Vagina (tissue), 2 donors: ENCODE measurements at regions not wholly inside any gene's neighbourhood (a gene's known extent, or its start where the extent isn't known, plus 50 kb on each side); places are given as distances from the start of the nearest gene placed in this dataset.

Experiments
- DNase-seq, 2 donors: peaks; one replicate each; pipeline ENCODE4 v3.0.0-alpha.2; 2017; ENCODE audit errors: extremely low spot score in 2 of 2
- H3K27ac ChIP-seq: fragments of 200-600 bp; sonication (generic); one replicate; pipeline ENCODE4 v1.5.1; 2019
- H3K27me3 ChIP-seq: fragments of 200-600 bp; sonication (generic); one replicate; pipeline ENCODE4 v1.5.1; 2019
- H3K36me3 ChIP-seq, 2 donors: fragments of 200-600 bp; sonication (generic); one replicate each; pipeline ENCODE4 v1.5.1; 2017 to 2019
- H3K4me1 ChIP-seq: fragments of 200-600 bp; sonication (generic); one replicate; pipeline ENCODE4 v1.5.1; 2019
- H3K4me3 ChIP-seq, 2 donors: fragments of 200-600 bp; sonication (generic); 1 replicate in 1 of 2; 2 replicates in 1 of 2; pipeline ENCODE4 v1.5.1; 2016 to 2019
- H3K9me3 ChIP-seq: fragments of 200-600 bp; sonication (generic); one replicate; pipeline ENCODE4 v1.5.1; 2019
- CTCF ChIP-seq, 3 experiments: fragments of 450-650 bp in 2 of 3; fragments of 200-600 bp in 1 of 3; sonication (generic) in 1 of 3; IDR thresholded peaks; one replicate each; pipeline ENCODE4 v1.5.1; 2017 to 2019; ENCODE audit warnings: antibody characterized with exemption in 3 of 3, mild to moderate bottlenecking in 2 of 3, moderate library complexity in 2 of 3
- POLR2A ChIP-seq, 2 donors: fragments of 450-650 bp; IDR thresholded peaks; one replicate each; pipeline ENCODE4 v1.6.1; 2017; ENCODE audit warnings: antibody characterized with exemption in 2 of 2, mild to moderate bottlenecking in 2 of 2, moderate library complexity in 2 of 2
- POLR2AphosphoS5 ChIP-seq, 2 donors: sonication (generic); formaldehyde crosslinking; IDR thresholded peaks; one replicate each; pipeline ENCODE4 v1.9.0; 2017; ENCODE audit warnings: antibody characterized with exemption in 2 of 2, mild to moderate bottlenecking in 2 of 2, low read depth in 1 of 2; ENCODE audit not compliant: insufficient read depth in 1 of 2
- intact Hi-C: fragments of 100-400 bp; cut with DNase I; formaldehyde crosslinking; loops from one replicate; pipeline ENCODE4 v1.15.1; 2023

- DNase-seq: no peak
- TF ChIP-seq POLR2A (IDR thresholded peaks at IDR 0.05): no peak
- TF ChIP-seq POLR2AphosphoS5 (IDR thresholded peaks at IDR 0.05; ENCODE audit: insufficient read depth in 1 of 2, low read depth in 1 of 2): no peak
- no peak for TF ChIP-seq CTCF (IDR thresholded peaks at IDR 0.05)
- Histone ChIP-seq H3K4me3 (no peak overlapping the region), H3K36me3 (no peaks in the 10 kb centered on the region), H3K9me3 (no peaks in the 10 kb centered on the region), H3K4me1 (no peaks in the 10 kb centered on the region), H3K27ac (no peak overlapping the region), H3K27me3 (no peaks in the 10 kb centered on the region)
- intact Hi-C loops: no loop called here
Measured at GRCh38 chrX:34528081-34528480, 129.0 kb downstream of the TMEM47 start.

- intact Hi-C loops: no loop called here
- TF ChIP-seq POLR2AphosphoS5 (IDR thresholded peaks at IDR 0.05; ENCODE audit: insufficient read depth in 1 of 2, low read depth in 1 of 2): no peak
- TF ChIP-seq CTCF (IDR thresholded peaks at IDR 0.05): no peak
- TF ChIP-seq POLR2A (IDR thresholded peaks at IDR 0.05): no peak
Measured at GRCh38 chrX:34521563-34521962, 135.5 kb downstream of the TMEM47 start.

GRCh38 chrX:34509394-34509793, 147.7 kb downstream of the TMEM47 start:
- Histone ChIP-seq H3K9me3 (no peaks in the 10 kb centered on the region), H3K4me1 (no peaks in the 10 kb centered on the region), H3K27ac (no peak overlapping the region), H3K27me3 (no peaks in the 10 kb centered on the region), H3K4me3 (no peak overlapping the region), H3K36me3 (no peaks in the 10 kb centered on the region)
- no peak for DNase-seq
- intact Hi-C loops: no loop called here
- TF ChIP-seq POLR2AphosphoS5 (IDR thresholded peaks at IDR 0.05; ENCODE audit: insufficient read depth in 1 of 2, low read depth in 1 of 2) (no peak), CTCF (IDR thresholded peaks at IDR 0.05) (no peak)

More at GRCh38 chrX:34521563-34521962, 135.5 kb downstream of the TMEM47 start:
- no peak for DNase-seq
- no peak overlapping the region for H3K4me3 ChIP-seq
- H3K27me3 ChIP-seq: no peaks in the 10 kb centered on the region
- H3K27ac ChIP-seq: no peak overlapping the region
- H3K4me1 ChIP-seq: no peaks in the 10 kb centered on the region
- H3K36me3 ChIP-seq: no peaks in the 10 kb centered on the region
- H3K9me3 ChIP-seq: no peaks in the 10 kb centered on the region

- Histone ChIP-seq H3K27ac (no peak overlapping the region), H3K9me3 (no peaks in the 10 kb centered on the region), H3K4me1 (no peaks in the 10 kb centered on the region), H3K36me3 (no peaks in the 10 kb centered on the region), H3K4me3 (no peak overlapping the region), H3K27me3 (no peaks in the 10 kb centered on the region)
- TF ChIP-seq POLR2AphosphoS5 (IDR thresholded peaks at IDR 0.05; ENCODE audit: insufficient read depth in 1 of 2, low read depth in 1 of 2) (no peak), CTCF (IDR thresholded peaks at IDR 0.05) (no peak), POLR2A (IDR thresholded peaks at IDR 0.05) (no peak)
- no peak for DNase-seq
- intact Hi-C loops: no loop called here
Measured at GRCh38 chrX:34503119-34503518, 154.0 kb downstream of the TMEM47 start.

GRCh38 chrX:34493086-34493485, 164.0 kb downstream of the TMEM47 start:
- H3K4me1 ChIP-seq: no peaks in the 10 kb centered on the region
- no peak for DNase-seq
- TF ChIP-seq POLR2A (IDR thresholded peaks at IDR 0.05) (no peak), CTCF (IDR thresholded peaks at IDR 0.05) (no peak), POLR2AphosphoS5 (IDR thresholded peaks at IDR 0.05; ENCODE audit: insufficient read depth in 1 of 2, low read depth in 1 of 2) (no peak)
- H3K27me3 ChIP-seq: no peaks in the 10 kb centered on the region
- H3K36me3 ChIP-seq: no peaks in the 10 kb centered on the region
- no peak overlapping the region for H3K4me3 ChIP-seq
- H3K9me3 ChIP-seq: no peaks in the 10 kb centered on the region
- intact Hi-C loops: no loop called here
- no peak overlapping the region for H3K27ac ChIP-seq
